K562 (cell line): ENCODE measurements at regions not wholly inside any gene's neighbourhood (a gene's known extent, or its start where the extent isn't known, plus 50 kb on each side); places are given as distances from the start of the nearest gene placed in this dataset.

Source experiments
- ATAC-seq: fragments of 200-7000 bp; cut with Tn5 transposase; 3 replicates; pipeline ENCODE4 v1.9.1; 2020; ENCODE audit warnings: moderate library complexity
- BruUV-seq: library from RNA; stranded (reverse); fragments of 400-500 nt; replicated peaks from 2 replicates; lab custom pipeline; 2021; lab: Mats Ljungman, UMichigan
- CTCF ChIA-PET: fragments of 300-600 bp; formaldehyde crosslinking; extraction: SDS; loops from one replicate; lab custom pipeline; 2021; ENCODE audit warnings: low intra/inter-chr PET ratio; lab: Yijun Ruan, JAX
- POLR2A ChIA-PET: fragments of 300-600, 350-650 bp; sonication (Branson Sonifier 250); formaldehyde crosslinking; extraction: SDS; loops from one replicate; lab custom pipeline; 2021; ENCODE audit warnings: antibody characterized with exemption, inconsistent platforms; lab: Yijun Ruan, JAX
- DNase-seq, 4 experiments: peaks; one replicate each; pipeline versions ENCODE4 v3.0.0 to v3.0.0-alpha.2; 2011 to 2018; ENCODE audit warnings: low spot score in 3 of 4, mixed read lengths in 3 of 4; ENCODE audit errors: extremely low read depth in 1 of 4
- FAIRE-seq: peaks from 2 replicates; lab custom pipeline; 2011; peaks lifted over from hg19 to GRCh38; lab: Jason Lieb, UNC
- H2AFZ ChIP-seq: 2 replicates; pipeline ENCODE4 v1.6.0; 2011; ENCODE audit warnings: low read depth, low read length, control low read depth, inconsistent platforms
- H3K27ac ChIP-seq: fragments of 200-600 bp; 3 replicates; pipeline ENCODE4 v1.8.0; 2011; ENCODE audit warnings: low read depth, mild to moderate bottlenecking, control low read depth, inconsistent platforms, low read length, moderate library complexity, mixed read lengths; ENCODE audit errors: extremely low read depth
- H3K27me3 ChIP-seq, 2 experiments: fragments of 300-600 bp in 1 of 2; 2 replicates in 1 of 2; 3 replicates in 1 of 2; pipeline versions ENCODE4 v1.6.0 to v1.8.0; 2011; ENCODE audit warnings: inconsistent platforms in 2 of 2, low read length in 2 of 2, mild to moderate bottlenecking in 1 of 2, mixed read lengths in 1 of 2, moderate library complexity in 1 of 2; ENCODE audit not compliant: control insufficient read depth in 2 of 2, insufficient read depth in 2 of 2
- H3K36me3 ChIP-seq: fragments of 300-600 bp; 3 replicates; pipeline ENCODE4 v1.8.0; 2011; ENCODE audit warnings: mild to moderate bottlenecking, low read length, inconsistent platforms; ENCODE audit not compliant: control insufficient read depth, insufficient read depth
- H3K4me1 ChIP-seq, 2 experiments: fragments of 200-600 bp in 1 of 2; replicated peaks in 1 of 2; 2 replicates in 1 of 2; 3 replicates in 1 of 2; pipeline versions ENCODE4 v1.5.1 to v1.8.0; 2011; ENCODE audit warnings: inconsistent platforms in 2 of 2, low read length in 2 of 2, mild to moderate bottlenecking in 1 of 2, mixed read lengths in 1 of 2, moderate library complexity in 1 of 2; ENCODE audit not compliant: control insufficient read depth in 2 of 2, insufficient read depth in 2 of 2
- H3K4me2 ChIP-seq: 2 replicates; pipeline ENCODE4 v1.6.1; 2011; ENCODE audit warnings: low read length, control low read depth, inconsistent platforms, mixed read lengths; ENCODE audit not compliant: insufficient read depth
- H3K4me3 ChIP-seq: fragments of 200-600 bp; sonication (generic), shearing (Covaris generic); 2 replicates; pipeline ENCODE4 v1.5.1; 2016; ENCODE audit warnings: control low read depth, inconsistent platforms
- H3K79me2 ChIP-seq: fragments of 200-600 bp; 3 replicates; pipeline ENCODE4 v1.8.0; 2011; ENCODE audit warnings: low read length, inconsistent platforms; ENCODE audit not compliant: control insufficient read depth, insufficient read depth
- H3K9ac ChIP-seq, 2 experiments: 2 replicates each; pipeline versions ENCODE4 v1.6.0 to v1.6.1; 2011; ENCODE audit warnings: low read depth in 2 of 2, low read length in 2 of 2, control low read depth in 1 of 2, inconsistent platforms in 1 of 2, mild to moderate bottlenecking in 1 of 2, mixed read lengths in 1 of 2; ENCODE audit not compliant: insufficient read depth in 1 of 2
- H3K9me1 ChIP-seq: one replicate; pipeline ENCODE4 v1.6.0; 2011; ENCODE audit warnings: inconsistent platforms, mild to moderate bottlenecking, low read length, moderate library complexity; ENCODE audit not compliant: control insufficient read depth, insufficient read depth
- H3K9me3 ChIP-seq: replicated peaks from 2 replicates; pipeline ENCODE4 v1.5.1; 2011; ENCODE audit warnings: low read depth, low read length, inconsistent platforms; ENCODE audit not compliant: control insufficient read depth, insufficient read depth
- H4K20me1 ChIP-seq: replicated peaks from 2 replicates; pipeline ENCODE4 v1.6.1; 2011; ENCODE audit warnings: low read length, inconsistent platforms, mixed read lengths; ENCODE audit not compliant: control insufficient read depth, insufficient read depth
- BRD9 ChIP-seq: fragments of 450-650 bp; IDR thresholded peaks from 2 replicates; pipeline ENCODE4 v1.6.1; 2018; ENCODE audit warnings: low read depth; ENCODE audit not compliant: partially characterized antibody
- DIDO1 ChIP-seq: fragments of 450-650 bp; IDR thresholded peaks from 2 replicates; pipeline ENCODE4 v1.6.1; 2016; ENCODE audit warnings: low read depth, missing biosample characterization, missing genetic modification characterization
- EHMT2 ChIP-seq: fragments of 450-650 bp; IDR thresholded peaks from 2 replicates; pipeline ENCODE4 v1.6.1; 2018; ENCODE audit warnings: antibody characterized with exemption
- ETS1 ChIP-seq: conservative IDR thresholded peaks from 2 replicates; pipeline ENCODE4 v1.6.1; 2011; ENCODE audit warnings: low read depth, mild to moderate bottlenecking, low read length; ENCODE audit not compliant: control insufficient read depth
- FOXM1 ChIP-seq, 2 experiments: fragments of 450-650 bp in 1 of 2; sonication (generic) in 1 of 2; formaldehyde crosslinking in 1 of 2; IDR thresholded peaks; 2 replicates each; pipeline versions ENCODE4 v1.6.1 to v1.9.0; 2017 to 2022; ENCODE audit warnings: low read depth in 2 of 2, mild to moderate bottlenecking in 2 of 2, missing genetic modification reagents in 1 of 2, moderate library complexity in 1 of 2
- FOXP1 ChIP-seq: sonication (generic); formaldehyde crosslinking; IDR thresholded peaks from 2 replicates; pipeline ENCODE4 v1.8.0; 2022; ENCODE audit warnings: mild to moderate bottlenecking, missing genetic modification reagents
- GTF2E2 ChIP-seq: fragments of 200-800 bp; sonication (Bioruptor generic); IDR thresholded peaks from 2 replicates; pipeline ENCODE4 v1.6.1; 2016; ENCODE audit warnings: missing genetic modification characterization, missing compliant biosample characterization
- KLF13 ChIP-seq: fragments of 450-650 bp; IDR thresholded peaks from 2 replicates; pipeline ENCODE4 v1.6.1; 2016; ENCODE audit warnings: missing genetic modification characterization, low read depth, mild to moderate bottlenecking, missing compliant biosample characterization, moderate library complexity, borderline replicate concordance
- MXI1 ChIP-seq: IDR thresholded peaks from 2 replicates; pipeline ENCODE4 v1.6.1; 2011; ENCODE audit warnings: low read depth, mild to moderate bottlenecking, improper control_type of control experiment, low read length
- PHF20 ChIP-seq: fragments of 450-650 bp; IDR thresholded peaks from 2 replicates; pipeline ENCODE4 v1.6.1; 2018; ENCODE audit not compliant: partially characterized antibody
- POLR2G ChIP-seq: fragments of 200-400 bp; formaldehyde crosslinking; IDR thresholded peaks from 2 replicates; pipeline ENCODE4 v1.6.1; 2017; ENCODE audit warnings: low read depth, mild to moderate bottlenecking, antibody characterized with exemption, low read length, moderate library complexity
- RBM15 ChIP-seq: fragments of 200-400 bp; formaldehyde crosslinking; IDR thresholded peaks from 2 replicates; pipeline ENCODE4 v1.6.1; 2018; ENCODE audit warnings: mild to moderate bottlenecking, low read length, moderate library complexity; ENCODE audit not compliant: insufficient read depth
- RBM17 ChIP-seq: fragments of 200-400 bp; formaldehyde crosslinking; IDR thresholded peaks from 2 replicates; pipeline ENCODE4 v1.6.1; 2017; ENCODE audit warnings: low read depth, mild to moderate bottlenecking, low read length, borderline replicate concordance
- ZNF121 ChIP-seq: sonication (generic); formaldehyde crosslinking; conservative IDR thresholded peaks from 2 replicates; pipeline ENCODE4 v1.8.0; 2022; ENCODE audit warnings: missing genetic modification reagents
- WGBS: fragments of 100-300 bp; shearing (Covaris generic); methylation state at CpG from one replicate; pipeline ENCODE4 v1.1.6; 2016; ENCODE audit warnings: low coverage, mixed read lengths; ENCODE audit not compliant: insufficient coverage; ENCODE audit errors: missing lambda C conversion rate; 5-methylcytosine and 5-hydroxymethylcytosine counted together
- in situ Hi-C: fragments of 300-500 bp; cut with MboI; formaldehyde crosslinking; loops from 4 replicates; pipeline ENCODE4 v1.15.0; 2018; ENCODE audit warnings: inconsistent platforms, mixed read lengths
- intact Hi-C: fragments of 100-400 bp; cut with micrococcal nuclease; formaldehyde crosslinking; loops from 2 replicates; pipeline ENCODE4 v1.14.2; 2022
- TF ChIP-seq, protein P1 (sequence below): fragments of 450-650 bp; conservative IDR thresholded peaks from 2 replicates; pipeline ENCODE4 v1.6.1; 2016; ENCODE audit warnings: missing genetic modification characterization, low read depth, mild to moderate bottlenecking, missing compliant biosample characterization, moderate library complexity
- TF ChIP-seq, protein P2 (sequence below): fragments of 450-650 bp; IDR thresholded peaks from 2 replicates; pipeline ENCODE4 v1.6.1; 2016; ENCODE audit warnings: antibody characterized with exemption

GRCh38 chr10:10500937-10501336 is 516.7 kb upstream of the CELF2 start:
- no peaks in the 10 kb centered on the region for H3K9me1 ChIP-seq
- ChIA-PET CTCF (no interaction called here), POLR2A (no interaction called here)
- H3K9me3 ChIP-seq, result no peaks in the 10 kb centered on the region
- intact Hi-C loops (no loop called here), in situ Hi-C loops (no loop called here)
- H3K79me2 ChIP-seq, result no peaks in the 10 kb centered on the region
- H2AFZ ChIP-seq, result no peak overlapping the region
- no peak overlapping the region for H3K9ac ChIP-seq
- TF ChIP-seq PHF20 (no peak), DIDO1 (tag) (no peak), KLF13 (tag) (no peak), FOXM1 (IDR thresholded peaks at IDR 0.05; ENCODE audit: low read depth) (no peak), FOXM1 (CRISPR knock-in tag; IDR thresholded peaks at IDR 0.05; ENCODE audit: low read depth) (no peak), FOXP1 (CRISPR knock-in tag) (no peak), MXI1 (no peak), EHMT2 (no peak), ETS1 (no peak), GTF2E2 (tag) (no peak), POLR2G (no peak), BRD9 (no peak), RBM17 (no peak), ZNF121 (CRISPR knock-in tag) (no peak), RBM15 (no peak)
- TF ChIP-seq, protein P1, sequence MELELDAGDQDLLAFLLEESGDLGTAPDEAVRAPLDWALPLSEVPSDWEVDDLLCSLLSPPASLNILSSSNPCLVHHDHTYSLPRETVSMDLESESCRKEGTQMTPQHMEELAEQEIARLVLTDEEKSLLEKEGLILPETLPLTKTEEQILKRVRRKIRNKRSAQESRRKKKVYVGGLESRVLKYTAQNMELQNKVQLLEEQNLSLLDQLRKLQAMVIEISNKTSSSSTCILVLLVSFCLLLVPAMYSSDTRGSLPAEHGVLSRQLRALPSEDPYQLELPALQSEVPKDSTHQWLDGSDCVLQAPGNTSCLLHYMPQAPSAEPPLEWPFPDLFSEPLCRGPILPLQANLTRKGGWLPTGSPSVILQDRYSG (tag), result no peak
- TF ChIP-seq, protein P2, sequence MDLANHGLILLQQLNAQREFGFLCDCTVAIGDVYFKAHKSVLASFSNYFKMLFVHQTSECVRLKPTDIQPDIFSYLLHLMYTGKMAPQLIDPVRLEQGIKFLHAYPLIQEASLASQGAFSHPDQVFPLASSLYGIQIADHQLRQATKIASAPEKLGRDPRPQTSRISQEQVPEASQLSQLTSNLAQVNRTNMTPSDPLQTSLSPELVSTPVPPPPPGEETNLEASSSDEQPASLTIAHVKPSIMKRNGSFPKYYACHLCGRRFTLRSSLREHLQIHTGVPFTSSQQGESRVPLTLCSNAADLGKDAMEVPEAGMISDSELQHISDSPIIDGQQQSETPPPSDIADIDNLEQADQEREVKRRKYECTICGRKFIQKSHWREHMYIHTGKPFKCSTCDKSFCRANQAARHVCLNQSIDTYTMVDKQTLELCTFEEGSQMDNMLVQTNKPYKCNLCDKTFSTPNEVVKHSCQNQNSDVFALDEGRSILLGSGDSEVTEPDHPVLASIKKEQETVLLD, result no peak
- no peak overlapping the region for H3K27ac ChIP-seq
- DNase-seq (no peak), FAIRE-seq (no peak), ATAC-seq (no peak)
- no peak overlapping the region for H3K4me3 ChIP-seq
- no peaks in the 10 kb centered on the region for H4K20me1 ChIP-seq
- 3% methylated on average over 2 of the region's 2 CpGs for WGBS
- no TSS peak for BruUV-seq
- no peak overlapping the region for H3K4me2 ChIP-seq
- no peaks in the 10 kb centered on the region for H3K36me3 ChIP-seq
- no peaks in the 10 kb centered on the region for H3K4me1 ChIP-seq
- no peaks in the 10 kb centered on the region for H3K27me3 ChIP-seq
